ENCODE measurements at regions not wholly inside any gene's neighbourhood (a gene's known extent, or its start where the extent isn't known, plus 50 kb on each side); places are given as distances from the start of the nearest gene placed in this dataset.

DNA sequence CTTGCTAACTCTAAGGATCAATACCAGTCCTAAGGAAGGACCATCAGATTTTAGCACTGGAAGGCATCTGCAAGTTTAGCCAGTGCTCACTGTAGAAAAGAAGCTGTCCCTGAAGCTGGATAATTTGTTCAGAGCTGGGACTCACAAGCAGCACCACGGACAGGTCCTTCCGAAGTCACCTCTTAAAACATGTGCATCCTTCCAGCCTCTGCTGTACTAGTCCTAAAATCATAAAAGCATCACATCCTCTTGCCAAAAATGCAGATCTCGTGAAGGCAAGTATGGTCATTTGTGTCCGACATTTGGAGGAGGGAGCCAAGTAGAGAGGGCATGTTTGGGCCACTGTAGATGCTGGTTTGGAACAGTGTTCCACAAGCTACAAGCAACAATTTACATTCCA, 506.9 kb downstream of the RBFOX1 start:
- no peak for TF ChIP-seq CTCF (conservative IDR thresholded peaks at IDR 0.05; ENCODE audit: low read depth, low read length)
- no peak for DNase-seq (ENCODE audit: low read depth)
- no peak overlapping the region for H3K4me3 ChIP-seq (ENCODE audit: low read depth, low read length)

- H3K4me3 ChIP-seq (ENCODE audit: low read depth, low read length) = no peak overlapping the region
- no peak for DNase-seq (ENCODE audit: low read depth)
- TF ChIP-seq CTCF (conservative IDR thresholded peaks at IDR 0.05; ENCODE audit: low read depth, low read length) = no peak
Observed at GRCh38 chr16:7834771-7835431, 502.3 kb downstream of the RBFOX1 start.

DNA sequence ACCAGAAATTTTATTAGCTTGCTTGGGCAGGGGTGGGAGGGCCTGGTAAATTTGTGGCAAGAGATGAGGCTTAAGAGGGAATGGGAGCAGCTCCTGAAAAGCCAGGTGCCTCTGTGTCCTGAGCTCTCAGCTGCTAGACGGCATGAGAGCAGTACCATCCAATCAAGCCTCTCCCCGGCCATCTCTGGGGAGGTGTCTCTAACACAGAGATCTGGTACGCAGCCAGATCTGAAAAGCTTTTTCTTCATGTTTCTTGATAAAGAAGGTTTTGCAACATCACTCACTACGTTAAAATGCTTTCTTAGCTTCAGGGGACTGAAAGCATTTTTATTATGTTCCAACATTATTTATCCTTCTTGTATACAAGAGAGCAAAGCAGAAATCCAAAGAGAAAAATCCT, 488.2 kb downstream of the RBFOX1 start:
- no peak for TF ChIP-seq CTCF (conservative IDR thresholded peaks at IDR 0.05; ENCODE audit: low read depth, low read length)
- DNase-seq (ENCODE audit: low read depth) = no peak
- no peak overlapping the region for H3K4me3 ChIP-seq (ENCODE audit: low read depth, low read length)

GRCh38 chr16:7805686-7806396, 473.2 kb downstream of the RBFOX1 start:
- DNase-seq (ENCODE audit: low read depth) = no peak
- TF ChIP-seq CTCF (conservative IDR thresholded peaks at IDR 0.05; ENCODE audit: low read depth, low read length) = no peak
- no peak overlapping the region for H3K4me3 ChIP-seq (ENCODE audit: low read depth, low read length)

- DNase-seq (ENCODE audit: low read depth) = no peak
- H3K4me3 ChIP-seq (ENCODE audit: low read depth, low read length) = no peak overlapping the region
- TF ChIP-seq CTCF (conservative IDR thresholded peaks at IDR 0.05; ENCODE audit: low read depth, low read length) = no peak
Observed at GRCh38 chr16:7804635-7805195, 472.1 kb downstream of the RBFOX1 start.

- no peak overlapping the region for H3K4me3 ChIP-seq (ENCODE audit: low read depth, low read length)
- TF ChIP-seq CTCF (conservative IDR thresholded peaks at IDR 0.05; ENCODE audit: low read depth, low read length) = no peak
- no peak for DNase-seq (ENCODE audit: low read depth)
Observed at GRCh38 chr16:7792346-7792745, 459.7 kb downstream of the RBFOX1 start.

Measured in choroid plexus epithelial cell (primary cell).